NCI-H1417 treated with DMSO at 0.1 percent for 48 hours (cell line): ENCODE measurements at regions not wholly inside any gene's neighbourhood (a gene's known extent, or its start where the extent isn't known, plus 50 kb on each side); places are given as distances from the start of the nearest gene placed in this dataset.
"Not testable (repeated sequence)": the region's sequence is repeated elsewhere in the genome, so short reads cannot be mapped to it uniquely, and the experiment has no call there.

Source experiments
- DNase-seq: peaks from one replicate; lab custom pipeline; 2025; lab: John Stamatoyannopoulos, UW

DNA sequence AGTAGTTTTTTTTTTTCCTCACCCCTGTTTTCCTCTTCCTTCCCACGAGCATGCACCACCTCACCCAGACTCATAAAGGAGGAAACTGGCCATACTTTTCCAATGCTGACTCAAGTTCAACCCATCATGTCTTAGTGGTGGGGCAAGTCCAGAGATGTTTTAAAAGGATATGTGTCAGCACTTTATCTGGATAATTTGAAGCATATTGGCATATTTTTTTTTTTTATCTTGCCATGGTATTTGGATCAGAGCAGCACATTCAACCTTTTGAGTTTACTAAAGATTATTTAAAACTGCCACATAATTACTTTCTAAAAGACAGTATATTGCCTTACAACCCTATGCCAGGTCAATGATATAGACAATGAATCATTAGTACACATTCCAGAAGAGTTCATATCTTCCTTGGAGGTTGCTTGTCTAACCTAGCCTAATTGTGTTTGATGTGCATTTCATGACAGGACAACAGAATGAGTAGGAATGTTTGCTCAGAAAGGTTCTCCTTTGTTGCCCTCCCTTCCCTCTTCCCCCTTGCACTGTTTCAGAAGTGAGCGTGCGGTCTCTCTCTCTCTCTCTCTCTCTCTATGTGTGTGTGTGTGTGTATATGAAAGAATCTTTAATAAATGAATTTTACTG, 950.7 kb upstream of the FAM98A start:
- no peak for DNase-seq

DNA sequence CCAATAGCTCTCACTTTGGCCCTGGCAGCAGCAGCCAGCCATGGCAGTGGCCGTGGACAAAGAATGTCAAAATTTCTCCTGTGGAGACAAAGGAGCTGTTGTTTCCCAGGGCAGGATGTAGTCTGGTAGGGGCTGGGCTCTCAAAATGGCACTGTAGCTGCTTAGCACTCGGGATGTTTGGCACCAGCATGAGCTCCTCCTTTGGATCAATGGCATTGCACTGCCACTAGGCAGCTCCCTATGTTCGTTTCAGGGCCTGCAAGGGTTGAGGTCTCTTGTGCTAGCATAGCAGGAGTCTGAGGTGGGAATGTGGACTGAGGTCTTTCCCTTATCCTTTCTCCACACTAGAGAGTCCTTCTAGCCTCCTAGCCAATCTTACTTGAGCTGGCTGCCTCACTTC, 948.8 kb upstream of the FAM98A start:
- DNase-seq = no peak

DNA sequence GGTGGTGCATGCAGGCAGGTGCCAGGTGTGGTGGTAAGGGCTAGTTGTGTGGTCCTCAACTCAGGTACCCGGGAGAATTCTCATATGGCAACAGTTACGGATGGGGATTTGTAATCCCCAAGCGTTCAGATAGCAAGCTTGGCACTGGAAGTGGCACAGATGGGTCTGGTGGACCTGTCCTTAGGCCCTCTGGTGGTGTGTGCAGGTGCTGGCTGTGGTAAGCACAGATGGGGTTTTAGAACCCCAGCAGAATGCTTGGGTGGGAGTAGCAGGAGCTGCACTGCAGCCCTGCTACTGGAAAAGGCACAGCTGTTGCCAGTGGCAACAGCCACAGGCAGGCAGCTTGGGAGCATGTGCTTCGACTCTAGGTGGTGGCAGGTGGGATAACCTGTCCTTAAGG, 948.2 kb upstream of the FAM98A start:
- no peak for DNase-seq

DNA sequence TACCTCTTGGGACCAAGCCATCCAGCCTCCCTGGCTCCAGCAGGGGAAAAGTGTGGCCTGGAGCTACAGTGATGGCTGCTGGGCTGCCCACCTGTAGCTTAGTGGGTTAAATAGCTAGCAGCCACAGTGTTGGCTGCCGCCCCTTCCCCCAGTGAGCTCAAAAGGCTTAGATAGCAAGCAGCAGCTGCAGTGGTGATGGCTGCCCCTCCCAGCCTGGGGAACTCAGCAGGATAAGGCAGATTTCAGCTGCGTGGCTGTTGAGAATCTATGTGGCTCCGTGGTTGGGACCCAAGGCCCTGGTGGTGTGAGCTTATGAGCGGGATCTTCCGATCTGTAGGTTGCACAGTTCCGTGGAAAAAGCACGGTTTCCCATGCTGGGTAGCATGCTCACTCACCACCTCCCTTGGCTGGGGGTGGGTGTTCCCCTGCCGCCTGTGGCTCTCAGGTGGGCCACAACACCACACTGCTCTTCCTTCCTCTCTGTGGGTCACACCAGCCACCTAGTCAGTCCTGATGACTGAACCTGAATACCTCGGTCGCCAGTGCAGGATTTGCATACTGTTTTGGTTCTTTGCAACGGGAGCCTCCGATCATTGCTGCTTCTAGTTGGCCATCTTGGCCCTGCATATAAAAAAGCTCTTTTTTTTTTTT, 946.5 kb upstream of the FAM98A start:
- no peak for DNase-seq

DNA sequence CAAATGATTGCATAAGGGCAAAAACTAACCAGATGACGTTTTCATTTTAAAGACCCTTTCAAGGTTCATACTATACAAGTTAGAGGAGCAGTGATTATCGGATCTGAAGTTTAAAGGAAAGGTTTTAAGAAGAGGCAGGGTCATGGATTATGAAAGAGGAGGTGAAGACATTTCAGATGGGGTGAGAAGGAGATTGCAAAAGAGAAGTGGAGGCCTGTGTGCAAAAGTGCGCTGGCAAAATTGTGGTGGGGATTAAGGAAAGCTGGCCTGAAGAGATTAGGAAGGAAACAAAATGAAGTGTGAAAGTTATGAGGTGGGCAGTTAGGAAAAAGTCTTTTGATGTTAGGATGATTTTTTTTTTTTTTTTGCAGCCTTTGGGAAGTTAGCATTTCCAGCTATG, 935.7 kb upstream of the FAM98A start:
- DNase-seq = no peak

DNA sequence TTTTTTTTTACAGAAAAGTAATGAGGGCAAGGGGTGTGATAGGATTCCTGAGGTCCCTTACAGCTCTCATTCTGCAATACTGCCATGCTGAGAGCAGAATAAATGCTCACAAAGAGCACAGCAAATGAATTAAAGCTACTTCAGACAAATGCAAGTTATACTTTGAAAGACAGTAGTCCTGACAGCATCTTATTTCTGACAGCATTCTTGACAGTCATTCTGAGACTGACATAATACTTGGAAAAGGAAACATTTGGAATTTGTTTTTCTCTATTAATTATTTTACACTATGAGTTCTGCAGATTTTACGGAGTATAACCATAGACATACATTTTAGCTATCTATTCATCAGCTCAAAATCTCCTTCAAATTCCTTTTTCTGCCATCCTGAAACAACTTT, 935.2 kb upstream of the FAM98A start:
- no peak for DNase-seq

DNA sequence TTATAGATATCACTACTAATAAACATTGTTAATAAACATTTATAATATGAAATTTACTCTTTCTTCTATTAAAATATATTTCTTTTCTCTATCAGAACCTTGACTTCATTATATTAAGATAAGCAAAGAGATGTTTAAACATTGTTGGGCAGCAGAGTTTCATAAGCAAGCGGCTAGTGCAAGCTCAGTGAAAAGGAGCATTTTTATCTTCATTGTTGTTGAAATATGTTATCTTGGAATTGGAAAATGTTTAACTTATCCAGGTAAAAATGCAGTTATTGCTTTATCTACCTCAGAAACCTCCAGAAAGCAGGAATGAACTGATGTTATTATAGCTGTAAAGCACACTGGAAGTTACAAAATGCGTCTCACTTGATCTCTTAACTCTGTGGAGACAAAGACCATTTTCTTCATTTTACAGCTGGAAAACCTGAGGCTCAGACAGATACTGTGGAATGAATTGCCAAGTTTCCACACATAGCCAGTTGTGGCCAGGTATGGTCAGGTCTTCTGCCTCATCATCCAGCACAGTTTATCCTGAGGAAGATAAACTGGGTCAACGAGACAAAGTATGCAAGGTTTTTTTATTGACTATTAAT, 934.6 kb upstream of the FAM98A start:
- no peak for DNase-seq

DNA sequence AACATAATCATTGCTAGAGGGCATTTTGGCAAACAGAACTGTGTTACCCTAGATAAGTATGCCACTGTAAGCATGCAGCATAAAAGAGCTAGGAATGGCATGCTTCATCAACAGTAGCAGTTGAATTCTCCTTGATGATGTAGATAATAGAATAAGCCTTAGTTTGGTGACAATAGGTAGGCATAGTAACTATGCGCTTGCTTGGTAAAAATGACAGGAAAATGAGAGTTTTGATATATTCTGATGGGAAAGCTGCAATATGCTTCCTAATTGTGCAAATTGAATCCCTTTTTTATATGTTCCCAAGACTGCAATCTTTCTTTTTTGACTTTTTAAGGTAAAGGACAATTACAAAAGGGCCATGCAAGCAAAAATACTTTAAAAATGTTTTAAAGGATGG, 930.9 kb upstream of the FAM98A start:
- no peak for DNase-seq

DNA sequence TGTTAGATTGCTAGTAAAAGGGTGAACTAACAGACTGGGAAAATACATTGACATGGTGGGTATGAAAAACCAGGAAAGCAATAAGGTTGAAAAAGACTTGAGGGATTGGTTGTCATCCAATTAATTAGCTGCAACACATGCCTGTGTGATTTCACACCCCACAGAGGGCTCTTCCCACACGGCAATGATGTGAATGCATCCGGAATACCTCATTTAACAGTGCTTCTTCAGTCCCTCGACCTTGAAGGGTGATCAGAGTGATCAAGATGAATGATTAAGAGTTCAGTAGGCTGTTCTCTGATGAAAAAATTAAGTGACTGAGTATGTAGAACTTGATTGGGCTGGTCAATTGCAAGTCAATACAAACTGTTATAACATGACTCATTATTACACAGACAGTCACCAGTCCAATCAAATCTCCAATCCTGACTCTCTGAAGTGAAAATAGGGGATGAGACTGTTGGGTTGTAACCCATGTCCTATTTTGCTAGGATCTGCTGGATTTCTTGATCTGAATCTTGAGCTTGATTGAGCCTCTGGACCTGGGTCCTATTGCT, 924.9 kb upstream of the FAM98A start:
- no peak for DNase-seq

DNA sequence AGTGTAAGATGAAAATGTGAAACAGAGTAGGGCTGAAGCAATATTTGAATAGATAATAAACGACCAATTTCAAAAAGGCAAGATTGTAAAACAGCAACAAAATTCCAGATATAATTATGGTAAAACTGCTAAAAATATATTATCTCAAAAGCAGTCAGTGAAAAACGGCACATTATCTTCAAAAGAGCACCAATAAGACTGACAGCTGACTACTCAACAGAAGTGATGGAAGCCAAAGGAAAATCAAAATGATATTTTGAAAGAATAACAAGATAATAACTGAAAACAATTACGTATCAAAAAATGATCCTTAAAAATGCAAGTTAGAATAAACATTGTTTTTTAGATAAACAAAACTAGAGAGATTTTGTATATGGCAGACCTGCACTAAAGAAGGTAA, 920.6 kb upstream of the FAM98A start:
- no peak for DNase-seq

DNA sequence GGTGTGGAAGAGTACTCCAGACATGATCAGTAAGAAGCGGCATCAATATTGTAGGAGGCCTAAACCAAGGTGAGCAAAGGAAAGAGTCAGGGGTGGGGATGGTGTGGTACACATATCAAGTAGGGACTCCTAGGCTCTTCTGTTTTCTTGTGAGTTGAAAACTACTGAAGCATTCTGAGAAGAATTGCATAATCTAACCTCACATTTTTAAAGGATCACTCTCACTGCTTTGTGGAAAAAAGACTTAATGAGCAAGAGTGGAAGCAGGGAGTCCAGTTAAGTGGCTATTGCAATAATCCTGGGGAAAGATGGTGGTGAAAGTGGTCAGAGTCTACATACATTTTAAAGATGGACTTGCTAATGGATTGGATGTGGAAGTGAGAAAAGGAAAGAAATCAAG, 899.5 kb upstream of the FAM98A start:
- DNase-seq = no peak

DNA sequence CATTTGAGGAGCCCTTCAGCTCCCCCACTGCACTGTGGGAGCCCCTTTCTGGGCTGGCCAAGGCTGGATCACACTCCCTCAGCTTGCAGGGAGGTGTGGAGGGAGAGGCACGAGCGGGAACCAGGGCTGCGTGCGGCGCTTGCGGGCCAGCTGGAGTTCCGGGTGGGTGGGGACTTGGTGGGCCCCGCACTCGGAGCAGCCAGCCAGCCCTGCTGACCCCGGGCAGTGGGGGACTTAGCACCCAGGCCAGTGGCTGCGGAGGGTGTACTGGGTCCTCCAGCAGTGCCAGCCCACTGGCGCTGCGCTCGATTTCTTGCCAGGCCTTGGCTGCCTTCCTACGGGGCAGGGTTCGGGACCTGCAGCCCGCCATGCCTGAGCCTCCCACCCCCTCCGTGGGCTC, 895.1 kb upstream of the FAM98A start:
- not testable (repeated sequence) for DNase-seq

DNA sequence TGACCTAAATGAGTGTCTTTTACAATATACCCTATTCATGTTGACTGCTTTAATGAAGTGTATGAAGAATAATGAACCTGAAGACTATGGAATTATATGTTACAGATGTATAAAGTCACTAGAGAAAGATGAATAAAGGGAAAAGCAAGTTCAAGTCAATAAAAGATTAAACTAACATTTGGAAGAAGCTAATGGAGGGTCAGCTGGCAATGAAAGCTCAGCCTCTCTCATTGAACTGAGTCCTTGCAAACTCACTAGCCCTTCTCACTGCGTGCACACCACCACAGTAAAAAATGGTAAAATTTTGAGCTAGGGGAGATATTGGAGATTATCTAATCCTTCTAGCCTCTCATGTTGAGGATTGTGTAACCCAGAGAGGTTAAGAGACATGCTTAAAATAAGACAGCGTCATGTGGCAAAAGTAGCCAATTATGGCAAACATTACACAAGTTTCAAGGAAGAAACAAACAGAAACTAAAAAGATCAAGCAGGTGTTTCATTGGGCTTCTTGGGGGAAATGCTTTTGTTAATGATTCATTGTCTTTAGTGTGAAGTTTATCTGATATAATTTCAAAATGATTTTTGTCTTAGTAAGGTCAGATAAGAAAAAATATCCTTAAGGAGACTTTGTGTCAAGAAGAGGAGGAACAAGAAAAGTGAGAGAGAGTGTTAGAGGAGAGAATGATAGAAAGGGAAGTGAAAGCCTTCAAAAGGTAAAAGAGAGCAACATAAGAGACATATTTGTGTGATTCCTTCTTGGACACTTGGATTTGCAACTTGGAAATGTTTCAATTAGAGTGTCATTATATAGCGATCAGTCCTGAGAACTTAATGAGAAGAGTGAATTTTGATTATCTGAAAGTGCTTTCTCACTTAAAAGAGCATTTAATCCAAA, 893.7 kb upstream of the FAM98A start:
- no peak for DNase-seq

DNA sequence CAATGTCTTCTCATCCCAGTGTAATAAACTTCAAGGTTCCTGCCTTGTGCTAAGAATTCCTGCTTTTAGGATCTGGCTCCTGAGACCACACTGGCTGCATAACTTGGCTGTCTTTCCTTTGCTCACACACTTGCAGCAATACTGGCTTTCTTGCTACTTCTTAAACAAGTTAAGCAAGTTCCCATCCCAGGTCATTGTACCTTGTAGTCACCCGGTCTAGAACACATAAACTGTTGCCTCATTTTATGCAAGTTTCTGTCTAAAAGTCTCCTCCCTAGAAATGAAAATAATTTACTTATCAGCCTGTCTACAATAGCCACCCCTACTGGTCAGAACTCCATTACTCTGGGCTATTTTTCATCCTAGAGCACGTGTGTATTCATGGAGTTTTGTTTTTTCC, 887.9 kb upstream of the FAM98A start:
- DNase-seq = no peak

DNA sequence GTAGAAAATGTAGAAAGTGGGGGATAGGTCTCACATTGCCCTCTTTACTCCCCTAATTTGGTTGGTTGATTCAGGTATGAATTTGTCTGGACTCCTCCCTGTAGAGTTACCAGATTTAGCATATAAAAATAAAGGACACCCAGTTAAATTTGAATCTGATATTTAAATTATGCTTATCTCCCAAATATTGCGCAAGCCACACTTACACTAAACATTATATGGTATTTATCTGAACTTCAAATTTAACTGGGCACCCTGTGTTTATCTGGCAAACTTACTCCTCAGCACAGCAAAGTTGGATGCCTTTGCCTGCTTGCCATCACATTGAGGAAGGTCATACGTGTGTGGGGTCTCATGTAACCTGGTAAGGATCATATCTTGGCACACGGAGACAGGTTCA, 882.4 kb upstream of the FAM98A start:
- DNase-seq = no peak

DNA sequence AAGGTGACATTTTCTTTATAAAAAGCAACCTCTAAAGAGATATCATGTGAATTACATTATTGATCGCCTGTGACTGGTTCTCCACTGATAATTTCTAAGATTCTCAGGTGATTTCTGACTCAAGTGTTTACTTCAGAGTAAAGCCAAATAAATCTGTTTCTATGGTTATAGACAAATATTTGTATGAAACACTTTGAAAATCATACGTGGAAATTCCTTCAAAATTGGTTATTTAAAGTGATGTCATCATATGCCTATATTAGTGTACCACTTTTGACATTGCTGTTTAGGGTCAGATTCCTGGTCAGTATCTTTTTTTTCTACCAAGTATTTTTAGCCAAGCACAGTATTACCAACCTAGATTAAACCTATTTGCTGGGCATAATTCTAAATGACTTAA, 881.3 kb upstream of the FAM98A start:
- no peak for DNase-seq

DNA sequence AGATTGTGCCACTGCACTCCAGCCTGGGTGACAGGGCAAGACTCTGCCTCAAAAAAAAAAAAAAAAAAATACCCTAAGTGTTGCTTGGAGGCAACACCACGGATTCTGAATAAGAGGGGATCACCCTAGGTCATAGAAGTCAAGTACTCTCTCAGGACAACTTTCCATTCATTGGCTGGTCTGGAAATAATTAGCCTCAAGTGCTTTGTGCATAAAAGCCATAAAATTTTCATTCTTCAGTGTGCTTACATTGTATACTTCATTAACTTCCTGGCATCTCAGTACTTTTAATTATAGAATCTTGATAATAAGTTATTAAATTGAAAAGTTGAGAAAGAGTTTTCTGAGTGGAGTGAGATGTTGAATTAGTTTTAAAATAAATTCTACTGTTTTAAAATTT, 876.1 kb upstream of the FAM98A start:
- no peak for DNase-seq

DNA sequence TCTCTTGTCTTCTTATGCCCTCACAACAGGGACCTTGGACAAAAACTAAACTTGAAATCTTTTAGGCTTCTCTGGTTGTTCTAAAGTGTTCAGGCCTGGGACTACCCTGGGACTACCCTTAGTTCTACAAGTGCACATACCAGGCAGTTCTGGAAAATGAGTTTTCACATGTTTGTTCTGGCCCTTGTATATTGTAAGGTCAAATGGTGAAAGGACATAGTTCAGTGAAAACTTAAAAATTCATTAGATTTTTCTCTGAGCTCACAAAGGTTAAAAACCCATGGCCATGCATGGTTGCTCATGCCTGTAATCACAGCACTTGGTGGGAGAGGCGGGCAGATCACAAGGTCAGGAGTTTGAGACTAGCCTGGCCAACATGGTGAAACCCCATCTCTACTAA, 875.5 kb upstream of the FAM98A start:
- DNase-seq = no peak

DNA sequence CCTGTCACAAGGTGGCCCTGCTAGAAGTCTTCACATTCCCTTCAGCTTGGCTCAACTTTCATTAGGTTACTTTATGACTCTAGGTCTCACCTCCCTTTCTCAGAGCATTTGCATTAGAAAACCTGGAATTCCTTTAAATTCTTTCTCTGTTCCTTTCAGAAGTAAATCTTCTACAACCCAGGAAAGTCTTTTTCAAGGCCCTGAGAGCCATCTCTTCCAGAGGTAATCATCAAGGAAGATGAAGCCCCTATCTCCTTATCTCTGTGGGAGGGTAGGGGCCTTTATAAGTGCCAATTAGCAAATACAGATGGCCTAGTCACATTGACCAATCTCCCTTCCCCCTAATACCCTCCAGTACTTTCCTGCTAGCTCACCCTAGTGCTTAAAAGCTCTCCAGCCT, 848.0 kb upstream of the FAM98A start:
- DNase-seq = no peak

DNA sequence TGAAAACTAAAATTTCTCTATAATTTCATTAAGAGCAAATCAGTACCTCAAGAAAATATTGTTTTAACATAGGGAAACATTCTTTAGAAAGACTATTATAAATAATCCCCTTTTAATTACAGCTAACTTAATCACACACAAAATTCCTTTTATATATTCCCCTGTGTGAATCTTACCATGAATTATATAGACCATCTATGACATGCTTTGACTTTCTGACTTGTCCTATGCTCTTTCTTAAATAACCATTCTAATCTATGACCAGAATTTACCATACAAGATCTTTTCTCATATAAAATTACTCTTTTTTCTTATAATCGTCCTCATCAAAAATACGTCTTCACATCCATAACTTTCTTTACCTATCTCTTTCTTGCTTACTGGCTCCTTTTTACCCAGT, 824.2 kb upstream of the FAM98A start:
- no peak for DNase-seq

DNA sequence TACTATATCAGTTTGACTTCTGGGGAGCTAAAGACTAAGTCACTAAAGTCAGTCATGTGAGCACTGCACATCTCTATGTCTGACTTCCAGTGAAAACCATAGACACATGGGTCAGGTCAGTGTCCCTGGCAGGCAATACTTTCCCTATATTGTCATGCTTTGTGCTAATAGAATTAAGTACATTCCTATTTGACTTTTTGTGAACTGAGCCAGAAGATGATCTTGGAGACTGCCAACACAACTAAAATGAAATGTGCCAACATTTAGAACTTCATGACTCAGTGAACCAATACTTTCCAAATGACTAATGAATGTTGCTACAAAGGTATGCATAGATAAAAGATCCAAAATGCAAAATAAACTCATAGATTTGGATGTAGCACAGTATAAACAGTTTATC, 820.8 kb upstream of the FAM98A start:
- DNase-seq = no peak

DNA sequence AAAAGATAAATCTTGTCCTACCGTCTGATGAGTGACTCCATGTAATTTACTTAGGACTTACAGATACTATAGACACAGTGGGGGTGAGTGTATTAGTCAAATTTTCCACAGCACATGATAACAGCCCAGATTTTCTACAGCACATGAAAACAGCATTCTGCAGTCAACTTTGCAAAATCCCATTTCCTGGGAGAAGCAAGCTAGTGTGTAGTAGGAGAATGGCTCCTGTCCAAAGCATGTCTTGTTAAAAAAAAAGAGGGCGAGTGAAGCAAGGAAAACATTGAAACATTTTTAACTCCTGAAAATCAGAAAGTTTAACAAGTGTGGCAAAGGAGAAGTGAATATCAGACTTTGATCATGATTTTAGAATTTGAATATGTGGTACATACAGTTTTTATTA, 817.8 kb upstream of the FAM98A start:
- DNase-seq = no peak

DNA sequence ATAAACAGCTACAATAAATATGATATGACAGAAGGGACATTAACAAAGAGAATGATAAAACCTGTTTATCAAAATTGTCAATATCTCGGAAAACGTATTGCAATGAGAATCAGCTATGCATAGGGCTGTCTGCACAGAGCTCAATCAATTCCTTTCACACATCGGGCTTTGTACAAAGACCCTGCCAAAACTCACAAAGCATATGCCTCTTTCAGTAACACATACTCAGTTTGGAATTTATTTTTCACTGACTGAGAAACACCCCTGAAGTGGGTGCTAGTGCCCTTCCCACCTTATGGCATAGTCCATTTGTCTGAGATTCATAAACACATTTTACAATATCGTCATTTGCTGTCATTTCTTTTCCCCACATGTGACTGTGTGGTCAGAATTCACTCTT, 815.8 kb upstream of the FAM98A start:
- no peak for DNase-seq
